ENCODE measurements at regions not wholly inside any gene's neighbourhood (a gene's known extent, or its start where the extent isn't known, plus 50 kb on each side); places are given as distances from the start of the nearest gene placed in this dataset.
A peak's percentile ranks its signal among the peaks of the same experiment; 100 is the strongest.

- Histone ChIP-seq H3K27me3 (ENCODE audit: control insufficient read depth in 2 of 2, insufficient read depth in 2 of 2, low read length in 2 of 2) (no peaks in the 10 kb centered on the region), H3K36me3 (ENCODE audit: control insufficient read depth in 2 of 2, extremely low read depth in 1 of 2, insufficient read depth in 2 of 2, low read length in 2 of 2) (no peaks in the 10 kb centered on the region), H3K9me1 (replicated peaks; ENCODE audit: control insufficient read depth, extremely low read depth, insufficient read depth, low read length) (no peaks in the 10 kb centered on the region), H4K20me1 (replicated peaks; ENCODE audit: control insufficient read depth, extremely low read depth, insufficient read depth, low read length) (no peaks in the 10 kb centered on the region), H3K79me2 (ENCODE audit: control insufficient read depth, insufficient read depth, low read length) (no peaks in the 10 kb centered on the region), H3K9ac (replicated peaks; ENCODE audit: extremely low read depth, insufficient read depth, low read length) (no peak overlapping the region), H3K4me1 (ENCODE audit: control insufficient read depth, extremely low read depth, insufficient read depth, low read length) (no peaks in the 10 kb centered on the region), H3K27ac (ENCODE audit: insufficient read depth, low read depth, low read length) (no peak overlapping the region), H3K9me3 (replicated peaks; ENCODE audit: control insufficient read depth, insufficient read depth, low read length) (peaks cover 2% of the 10 kb centered on the region), H3K4me2 (ENCODE audit: insufficient read depth, low read length) (no peak overlapping the region), H3K4me3 (replicated peaks in 1 of 3; ENCODE audit: insufficient read depth in 1 of 3, low read depth in 1 of 3, low read length in 3 of 3) (no peak overlapping the region), H2AFZ (ENCODE audit: low read depth, low read length) (no peak overlapping the region)
- DNase-seq (ENCODE audit: low read depth, low spot score) (no peak), FAIRE-seq (no peak)
- peak; percentile 23 for TF ChIP-seq JUN (IDR thresholded peaks at IDR 0.05; ENCODE audit: borderline replicate concordance, insufficient read depth, insufficient read length, low read depth)
- no peak for TF ChIP-seq EZH2 (IDR thresholded peaks at IDR 0.05; ENCODE audit: borderline replicate concordance, low read depth, low read length, severe bottlenecking)
- TF ChIP-seq CTCF (IDR thresholded peaks at IDR 0.05; ENCODE audit: extremely low read depth in 1 of 2, insufficient read depth in 1 of 2, low read depth in 1 of 2, low read length in 2 of 2), result no peak
- no peak for TF ChIP-seq FOS (IDR thresholded peaks at IDR 0.05; ENCODE audit: borderline replicate concordance, insufficient read depth, low read length)
- ChIA-PET CTCF (no interaction called here), POLR2A (no interaction called here)
- no TSS peak for BruUV-seq (replicated peaks)
- intact Hi-C loops (cut with micrococcal nuclease) (no loop called here), dilution Hi-C loops (cut with MboI; ENCODE audit: extremely low pct_ligation_motif_present, low sequenced_read_pairs) (no loop called here)
These were observed 558.3 kb upstream of the GCFC2 start for GRCh38 chr2:76268902-76269620.

- dilution Hi-C loops (cut with MboI; ENCODE audit: extremely low pct_ligation_motif_present, low sequenced_read_pairs), result no loop called here
- BruUV-seq (replicated peaks), result no TSS peak
- no peak overlapping the region for H2AFZ ChIP-seq (ENCODE audit: low read depth, low read length)
- H3K9me1 ChIP-seq (replicated peaks; ENCODE audit: control insufficient read depth, extremely low read depth, insufficient read depth, low read length), result no peaks in the 10 kb centered on the region
- ChIA-PET CTCF (no interaction called here), POLR2A (no interaction called here)
- FAIRE-seq (no peak), DNase-seq (ENCODE audit: low read depth, low spot score) (no peak)
- H3K9me3 ChIP-seq (replicated peaks; ENCODE audit: control insufficient read depth, insufficient read depth, low read length), result peaks cover 2% of the 10 kb centered on the region
- H3K4me3 ChIP-seq (replicated peaks in 1 of 3; ENCODE audit: insufficient read depth in 1 of 3, low read depth in 1 of 3, low read length in 3 of 3), result no peak overlapping the region
- H3K4me1 ChIP-seq (ENCODE audit: control insufficient read depth, extremely low read depth, insufficient read depth, low read length), result no peaks in the 10 kb centered on the region
- H3K27ac ChIP-seq (ENCODE audit: insufficient read depth, low read depth, low read length), result no peak overlapping the region
- intact Hi-C loops (cut with micrococcal nuclease), result no loop called here
- H3K79me2 ChIP-seq (ENCODE audit: control insufficient read depth, insufficient read depth, low read length), result no peaks in the 10 kb centered on the region
- no peaks in the 10 kb centered on the region for H4K20me1 ChIP-seq (replicated peaks; ENCODE audit: control insufficient read depth, extremely low read depth, insufficient read depth, low read length)
- no peak overlapping the region for H3K9ac ChIP-seq (replicated peaks; ENCODE audit: extremely low read depth, insufficient read depth, low read length)
- no peaks in the 10 kb centered on the region for H3K36me3 ChIP-seq (ENCODE audit: control insufficient read depth in 2 of 2, extremely low read depth in 1 of 2, insufficient read depth in 2 of 2, low read length in 2 of 2)
- H3K27me3 ChIP-seq (ENCODE audit: control insufficient read depth in 2 of 2, insufficient read depth in 2 of 2, low read length in 2 of 2), result no peaks in the 10 kb centered on the region
- H3K4me2 ChIP-seq (ENCODE audit: insufficient read depth, low read length), result no peak overlapping the region
- TF ChIP-seq MYC (IDR thresholded peaks at IDR 0.05; ENCODE audit: low read depth, low read length), result no peak
- no peak for TF ChIP-seq GATA2 (IDR thresholded peaks at IDR 0.05; ENCODE audit: insufficient read depth, insufficient read length, low read depth, low read length)
- TF ChIP-seq JUN (IDR thresholded peaks at IDR 0.05; ENCODE audit: borderline replicate concordance, insufficient read depth, insufficient read length, low read depth), result no peak
- TF ChIP-seq EZH2 (IDR thresholded peaks at IDR 0.05; ENCODE audit: borderline replicate concordance, low read depth, low read length, severe bottlenecking), result no peak
- no peak for TF ChIP-seq CTCF (IDR thresholded peaks at IDR 0.05; ENCODE audit: extremely low read depth in 1 of 2, insufficient read depth in 1 of 2, low read depth in 1 of 2, low read length in 2 of 2)
- no peak for TF ChIP-seq MAX (IDR thresholded peaks at IDR 0.05; ENCODE audit: insufficient read depth, insufficient read length)
- TF ChIP-seq POLR2A (IDR thresholded peaks at IDR 0.05; ENCODE audit: low read depth, low read length), result no peak
- TF ChIP-seq FOS (IDR thresholded peaks at IDR 0.05; ENCODE audit: borderline replicate concordance, insufficient read depth, low read length), result no peak
- TF ChIP-seq POLR2AphosphoS5 (IDR thresholded peaks at IDR 0.05; ENCODE audit: insufficient read depth, low read depth, low read length), result no peak
These were observed 557.8 kb upstream of the GCFC2 start for GRCh38 chr2:76268484-76268883.

All from endothelial cell of umbilical vein (primary cell).